GM23338 (cell line): ENCODE measurements at regions not wholly inside any gene's neighbourhood (a gene's known extent, or its start where the extent isn't known, plus 50 kb on each side); places are given as distances from the start of the nearest gene placed in this dataset.

Source experiments
- ATAC-seq: fragments of 200-7000 bp; cut with Tn5 transposase; 3 replicates; pipeline ENCODE4 v1.9.1; 2020
- DNase-seq: peaks from one replicate; pipeline ENCODE4 v3.0.0-alpha.2; 2015; ENCODE audit warnings: low spot score
- H2AFZ ChIP-seq: fragments of 200-600 bp; sonication (generic); 2 replicates; pipeline ENCODE4 v1.8.0; 2016; ENCODE audit warnings: antibody characterized with exemption, mild to moderate bottlenecking, moderate library complexity
- H3F3A ChIP-seq: fragments of 200-600 bp; sonication (generic); replicated peaks from 2 replicates; pipeline ENCODE4 v1.8.0; 2017; ENCODE audit warnings: antibody characterized with exemption, mixed run types, low read depth
- H3K27ac ChIP-seq: fragments of 200-600 bp; sonication (generic); 2 replicates; pipeline ENCODE4 v1.6.1; 2016; ENCODE audit warnings: low read depth
- H3K27me3 ChIP-seq: fragments of 200-600 bp; sonication (generic); 2 replicates; pipeline ENCODE4 v1.8.0; 2016; ENCODE audit warnings: mild to moderate bottlenecking, mixed run types, moderate library complexity; ENCODE audit not compliant: insufficient read depth
- H3K36me3 ChIP-seq: fragments of 200-600 bp; sonication (generic); 2 replicates; pipeline ENCODE4 v1.8.0; 2016; ENCODE audit warnings: mild to moderate bottlenecking; ENCODE audit not compliant: insufficient read depth
- H3K4me1 ChIP-seq: fragments of 200-600 bp; sonication (generic); 2 replicates; pipeline ENCODE4 v1.8.0; 2016; ENCODE audit warnings: mild to moderate bottlenecking, moderate library complexity; ENCODE audit not compliant: insufficient read depth
- H3K4me2 ChIP-seq: fragments of 200-600 bp; sonication (generic); 2 replicates; pipeline ENCODE4 v1.7.1; 2017; ENCODE audit warnings: mixed run types
- H3K4me3 ChIP-seq: fragments of 200-600 bp; sonication (generic); 2 replicates; pipeline ENCODE4 v1.6.1; 2016; ENCODE audit warnings: mixed run types
- H3K79me2 ChIP-seq: fragments of 200-600 bp; sonication (generic); replicated peaks from 2 replicates; pipeline ENCODE4 v1.8.0; 2017; ENCODE audit warnings: mild to moderate bottlenecking; ENCODE audit not compliant: insufficient read depth
- H3K9me2 ChIP-seq: fragments of 200-600 bp; sonication (generic); 2 replicates; pipeline ENCODE4 v1.8.0; 2017; ENCODE audit not compliant: insufficient read depth
- H4K20me1 ChIP-seq: fragments of 200-600 bp; sonication (generic); replicated peaks from 2 replicates; pipeline ENCODE4 v1.8.0; 2017; ENCODE audit warnings: mild to moderate bottlenecking; ENCODE audit not compliant: insufficient read depth
- H3K27ac Mint-ChIP-seq: 2 replicates; pipeline ENCODE4 v1.8.0; 2020; ENCODE audit warnings: inconsistent platforms, mild to moderate bottlenecking, moderate library complexity, mixed read lengths
- H3K27me3 Mint-ChIP-seq: 3 replicates; pipeline ENCODE4 v1.8.0; 2022; ENCODE audit warnings: low read depth, mild to moderate bottlenecking, moderate library complexity, mixed read lengths, inconsistent platforms; ENCODE audit not compliant: insufficient read depth, poor library complexity
- H3K36me3 Mint-ChIP-seq: 3 replicates; pipeline ENCODE4 v1.8.0; 2021; ENCODE audit warnings: low read depth, mild to moderate bottlenecking, inconsistent platforms, moderate library complexity, mixed read lengths
- H3K4me1 Mint-ChIP-seq: 3 replicates; pipeline ENCODE4 v1.8.0; 2020; ENCODE audit warnings: mild to moderate bottlenecking, inconsistent platforms, mixed read lengths
- H3K4me3 Mint-ChIP-seq: 3 replicates; pipeline ENCODE4 v1.8.0; 2021; ENCODE audit warnings: moderate library complexity, mild to moderate bottlenecking, inconsistent platforms, mixed read lengths
- H3K9me3 Mint-ChIP-seq: 3 replicates; pipeline ENCODE4 v1.8.0; 2020; ENCODE audit warnings: moderate library complexity, mild to moderate bottlenecking, inconsistent platforms, mixed read lengths
- CREB1 ChIP-seq: fragments of 250-450 bp; sonication (Bioruptor Pico); IDR thresholded peaks from 2 replicates; pipeline ENCODE4 v1.5.0; 2020; ENCODE audit warnings: low read depth, mild to moderate bottlenecking, moderate library complexity
- CTCF ChIP-seq, 2 experiments: fragments of 200-600 bp in 1 of 2; sonication (generic) in 1 of 2; conservative IDR thresholded peaks; 2 replicates each; pipeline versions ENCODE4 v1.5.1 to v1.6.1; 2016 to 2017; ENCODE audit warnings: antibody characterized with exemption in 2 of 2, low read depth in 2 of 2, mild to moderate bottlenecking in 2 of 2, moderate library complexity in 1 of 2
- ETS1 ChIP-seq: IDR thresholded peaks from 2 replicates; pipeline ENCODE4 v1.6.1; 2016; ENCODE audit warnings: antibody characterized with exemption
- EZH2 ChIP-seq: fragments of 200-600 bp; sonication (generic); IDR thresholded peaks from one replicate; pipeline ENCODE4 v1.8.0; 2017; ENCODE audit warnings: antibody characterized with exemption, mild to moderate bottlenecking, low read depth; ENCODE audit not compliant: unreplicated experiment
- EZH2phosphoT487 ChIP-seq: fragments of 200-600 bp; sonication (generic); IDR thresholded peaks from one replicate; pipeline ENCODE4 v1.8.1; 2018; ENCODE audit warnings: antibody characterized with exemption; ENCODE audit not compliant: unreplicated experiment
- JUNB ChIP-seq: IDR thresholded peaks from one replicate; pipeline ENCODE4 v1.6.1; 2016; ENCODE audit warnings: antibody characterized with exemption; ENCODE audit not compliant: unreplicated experiment
- POLR2AphosphoS5 ChIP-seq: IDR thresholded peaks from 2 replicates; pipeline ENCODE4 v1.6.1; 2016; ENCODE audit warnings: antibody characterized with exemption, low read depth
- REST ChIP-seq: IDR thresholded peaks from one replicate; pipeline ENCODE4 v1.6.1; 2018; ENCODE audit warnings: antibody characterized with exemption; ENCODE audit not compliant: unreplicated experiment
- STAT1 ChIP-seq: IDR thresholded peaks from one replicate; pipeline ENCODE4 v1.6.1; 2016; ENCODE audit warnings: antibody characterized with exemption; ENCODE audit not compliant: unreplicated experiment
- ZNF114 ChIP-seq: fragments of 250-450 bp; sonication (Bioruptor Pico); IDR thresholded peaks from 2 replicates; pipeline ENCODE4 v1.5.0; 2020; ENCODE audit warnings: mild to moderate bottlenecking, moderate library complexity

GRCh38 chr5:57581222-57581621 is 98.6 kb upstream of the ACTBL2 start:
- Histone ChIP-seq H3K4me2 (no peak overlapping the region), H3K4me3 (no peak overlapping the region), H4K20me1 (no peaks in the 10 kb centered on the region), H3K27ac (no peak overlapping the region), H3K36me3 (no peaks in the 10 kb centered on the region), H3K79me2 (no peaks in the 10 kb centered on the region), H3K27me3 (no peaks in the 10 kb centered on the region), H2AFZ (peak overlapping the region; percentile 16; the same call in 1 of the 2 replicates), H3K9me2 (no peaks in the 10 kb centered on the region; the same call in 1 of the 2 replicates), H3K4me1 (no peaks in the 10 kb centered on the region), H3F3A (no peaks in the 10 kb centered on the region)
- DNase-seq (no peak), ATAC-seq (no peak)
- H3K27me3 Mint-ChIP-seq = peaks cover 2% of the 10 kb centered on the region
- TF ChIP-seq CREB1 (CRISPR knock-in tag) = no peak
- no peak for TF ChIP-seq ZNF114 (CRISPR knock-in tag)
- no peak for TF ChIP-seq POLR2AphosphoS5
- TF ChIP-seq CTCF (conservative IDR thresholded peaks at IDR 0.05; ENCODE audit: low read depth in 2 of 2) = no peak
- TF ChIP-seq STAT1 = no peak
- TF ChIP-seq ETS1 = no peak
- TF ChIP-seq REST = no peak
- H3K4me1 Mint-ChIP-seq = no peaks in the 10 kb centered on the region
- 0 out of 3 replicates have a peak, but pooled peaks cover 3% of the 10 kb centered on the region for H3K36me3 Mint-ChIP-seq
- peaks cover 3% of the 10 kb centered on the region; the same call in 1 of the 3 replicates for H3K9me3 Mint-ChIP-seq
- H3K27ac Mint-ChIP-seq = no peak overlapping the region
- H3K4me3 Mint-ChIP-seq = no peak overlapping the region

- no peak for DNase-seq
- Mint-ChIP-seq H3K27ac (no peak overlapping the region), H3K4me1 (no peaks in the 10 kb centered on the region), H3K27me3 (peaks cover 4% of the 10 kb centered on the region), H3K36me3 (0 out of 3 replicates have a peak, but pooled peaks cover 3% of the 10 kb centered on the region), H3K4me3 (no peak overlapping the region), H3K9me3 (peaks cover 3% of the 10 kb centered on the region; the same call in 1 of the 3 replicates)
- ATAC-seq = no peak
- H3K4me3 ChIP-seq = no peak overlapping the region
- H3K4me2 ChIP-seq = no peak overlapping the region
- H3K36me3 ChIP-seq = no peaks in the 10 kb centered on the region
- no peaks in the 10 kb centered on the region for H4K20me1 ChIP-seq
- H3K4me1 ChIP-seq = no peaks in the 10 kb centered on the region
- H3K27ac ChIP-seq = no peak overlapping the region
- H3K27me3 ChIP-seq = no peaks in the 10 kb centered on the region
- H3F3A ChIP-seq = no peaks in the 10 kb centered on the region
- H3K9me2 ChIP-seq = peaks cover 5% of the 10 kb centered on the region; the same call in 1 of the 2 replicates
- H2AFZ ChIP-seq = no peak overlapping the region
- no peaks in the 10 kb centered on the region for H3K79me2 ChIP-seq
- TF ChIP-seq EZH2phosphoT487 (no peak), JUNB (no peak), POLR2AphosphoS5 (no peak), CTCF (conservative IDR thresholded peaks at IDR 0.05; ENCODE audit: low read depth in 2 of 2) (no peak), ETS1 (no peak), CREB1 (CRISPR knock-in tag) (no peak), EZH2 (no peak)
Measured at GRCh38 chr5:57577432-57578175, 95.0 kb upstream of the ACTBL2 start.
